ENCODE measurements at regions not wholly inside any gene's neighbourhood (a gene's known extent, or its start where the extent isn't known, plus 50 kb on each side); places are given as distances from the start of the nearest gene placed in this dataset.

DNA sequence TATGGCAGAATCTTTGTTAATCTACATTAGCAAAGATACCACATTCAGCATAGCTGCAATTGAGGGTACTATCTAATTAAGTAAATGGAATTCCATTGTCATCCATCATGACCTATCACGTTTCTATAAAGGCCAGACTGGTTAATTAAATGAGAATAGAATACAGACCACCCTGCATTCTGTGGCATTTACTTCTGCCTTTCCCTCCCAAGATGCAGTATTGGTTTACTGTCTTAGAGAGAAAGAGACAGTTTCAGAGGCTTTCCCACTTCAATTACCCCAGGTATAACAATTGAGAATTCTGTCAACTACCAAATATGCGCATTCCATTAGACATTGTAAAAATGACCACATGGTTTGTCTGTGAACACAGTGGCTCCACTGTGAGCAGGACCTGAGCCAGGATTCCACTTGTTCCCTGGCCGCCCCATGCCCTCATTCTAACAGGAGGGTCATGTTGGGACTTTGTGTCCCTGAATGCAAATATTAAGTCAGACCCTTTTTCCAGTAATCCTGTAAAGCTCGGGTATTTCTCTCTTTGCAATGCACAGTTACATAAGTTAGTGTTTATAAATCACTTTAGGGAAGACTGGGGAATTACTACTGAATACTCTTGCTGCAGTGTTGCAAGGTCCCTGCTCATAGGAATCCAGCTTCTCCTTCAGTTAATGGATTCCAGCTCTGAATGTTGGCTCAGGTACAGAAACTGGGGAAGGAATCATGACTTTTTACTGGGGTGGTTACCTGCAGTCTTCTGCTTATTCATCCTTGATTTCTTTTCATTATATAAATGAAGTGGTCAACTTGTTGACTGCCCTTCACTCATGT is 261.0 kb downstream of the PDGFC start:
- in situ Hi-C loops (cut with HindIII; ENCODE audit: low sequenced_read_pairs) = no loop called here

DNA sequence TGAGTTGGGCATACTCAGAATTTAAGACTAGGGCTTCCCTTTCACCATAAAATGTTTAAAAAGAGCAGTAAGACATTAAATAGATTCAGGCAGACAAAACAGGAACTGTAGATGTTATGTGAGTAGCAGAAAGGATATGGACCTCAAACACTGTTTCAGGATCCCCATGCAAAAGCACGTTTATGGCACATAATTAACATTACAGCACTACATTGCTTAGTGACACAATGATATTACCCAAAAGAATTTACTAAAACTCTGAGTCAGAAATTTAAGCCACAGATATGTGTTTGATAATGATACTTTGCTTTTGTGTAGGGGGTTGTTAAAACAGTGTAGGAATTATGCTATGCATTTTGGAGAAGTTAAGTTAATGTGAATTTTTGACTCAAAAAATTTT is 266.3 kb downstream of the PDGFC start:
- in situ Hi-C loops (cut with HindIII; ENCODE audit: low sequenced_read_pairs) = no loop called here

DNA sequence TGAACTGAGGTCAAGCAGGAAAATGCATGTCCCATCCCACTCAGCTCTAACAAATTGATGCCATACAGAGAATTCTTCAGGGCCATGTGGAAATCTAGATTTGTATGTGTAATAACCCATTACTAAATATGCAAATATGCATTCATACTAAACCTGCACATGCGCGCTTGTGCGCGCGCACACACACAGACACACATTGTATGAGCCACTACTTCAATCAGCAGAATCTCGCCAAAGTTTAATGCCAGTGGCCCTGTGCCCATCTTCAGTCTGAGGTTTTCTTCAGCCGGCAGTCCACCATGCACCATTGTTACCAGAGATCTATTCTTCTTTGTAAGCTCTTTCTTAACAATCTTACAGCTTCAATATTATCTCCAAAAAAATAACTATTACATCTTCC is 276.4 kb downstream of the PDGFC start:
- in situ Hi-C loops (cut with HindIII; ENCODE audit: low sequenced_read_pairs) = no loop called here

DNA sequence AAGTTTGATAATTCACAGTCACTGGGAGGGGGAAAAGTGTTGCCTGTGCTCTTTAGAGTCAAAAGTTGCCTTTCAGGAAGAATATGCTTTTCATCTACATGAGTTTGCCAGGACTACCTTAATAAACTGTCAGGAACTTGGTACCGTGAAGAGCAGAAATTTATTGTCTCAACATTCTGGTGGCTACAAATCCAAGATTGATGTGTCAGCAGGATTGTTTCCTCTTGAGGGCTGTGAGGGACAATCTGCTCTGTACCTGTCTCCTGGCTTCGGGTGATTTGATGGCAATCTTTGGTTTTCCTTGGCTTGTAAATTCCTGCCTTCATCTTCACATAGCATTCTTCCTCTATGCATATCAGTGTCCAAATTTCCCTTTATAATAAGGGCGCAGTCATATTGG is 277.2 kb downstream of the PDGFC start:
- in situ Hi-C loops (cut with HindIII; ENCODE audit: low sequenced_read_pairs) = no loop called here

DNA sequence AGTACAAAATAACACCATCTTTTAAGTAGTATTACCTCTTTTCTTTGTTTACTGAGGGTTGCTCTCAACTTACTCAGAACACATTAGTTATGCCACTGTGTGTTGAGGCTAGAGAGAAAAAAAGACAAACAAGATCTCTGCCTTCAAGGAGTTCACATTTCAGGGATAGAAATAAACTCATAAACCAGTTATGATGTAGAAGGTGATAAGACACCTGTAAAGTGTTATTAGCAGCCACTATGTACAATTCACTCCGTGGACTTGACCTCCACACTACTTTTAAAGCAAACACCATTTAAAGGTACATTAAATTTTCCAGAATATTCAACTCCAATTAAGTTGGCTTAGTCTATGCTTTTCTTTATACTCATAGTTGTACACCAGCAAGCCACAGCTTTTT is 278.0 kb downstream of the PDGFC start:
- in situ Hi-C loops (cut with HindIII; ENCODE audit: low sequenced_read_pairs) = no loop called here

DNA sequence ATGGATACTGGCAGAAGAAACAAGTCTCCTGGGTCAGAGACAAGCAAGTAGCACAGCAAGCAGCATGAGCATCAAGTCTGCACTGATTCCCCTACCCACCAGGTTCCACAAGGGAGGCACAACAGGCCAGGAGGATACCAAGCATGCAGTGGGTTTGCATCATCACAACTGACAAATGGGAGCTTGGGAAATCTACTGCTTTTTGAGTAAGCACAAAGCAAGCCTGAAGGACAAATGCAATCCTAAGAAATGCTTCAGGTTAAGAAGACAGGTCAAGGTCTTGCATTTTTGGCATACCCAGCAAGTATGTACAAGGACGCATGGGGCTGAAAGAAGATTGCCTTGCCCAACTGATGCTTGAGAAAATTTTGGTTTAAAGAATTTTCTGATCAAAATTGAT is 279.6 kb downstream of the PDGFC start:
- in situ Hi-C loops (cut with HindIII; ENCODE audit: low sequenced_read_pairs) = no loop called here

DNA sequence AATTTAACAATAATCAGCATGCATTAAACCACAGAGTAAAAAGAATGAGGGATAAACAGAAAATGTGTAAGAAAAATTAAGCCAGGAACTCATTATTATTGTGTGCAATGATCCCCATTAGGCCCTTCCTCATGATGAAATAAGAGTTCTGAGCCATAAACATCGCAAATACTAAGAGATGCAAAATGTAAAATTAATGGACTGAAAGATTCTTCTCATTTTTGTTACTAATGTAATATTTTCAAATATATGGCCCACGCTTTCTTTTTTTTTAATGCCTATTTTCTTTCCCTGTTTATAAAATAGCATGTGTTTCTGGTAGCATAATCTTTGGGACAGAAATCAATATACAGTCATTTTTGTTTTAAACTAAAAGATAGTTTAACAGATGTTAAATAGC is 281.0 kb downstream of the PDGFC start:
- in situ Hi-C loops (cut with HindIII; ENCODE audit: low sequenced_read_pairs) = no loop called here

DNA sequence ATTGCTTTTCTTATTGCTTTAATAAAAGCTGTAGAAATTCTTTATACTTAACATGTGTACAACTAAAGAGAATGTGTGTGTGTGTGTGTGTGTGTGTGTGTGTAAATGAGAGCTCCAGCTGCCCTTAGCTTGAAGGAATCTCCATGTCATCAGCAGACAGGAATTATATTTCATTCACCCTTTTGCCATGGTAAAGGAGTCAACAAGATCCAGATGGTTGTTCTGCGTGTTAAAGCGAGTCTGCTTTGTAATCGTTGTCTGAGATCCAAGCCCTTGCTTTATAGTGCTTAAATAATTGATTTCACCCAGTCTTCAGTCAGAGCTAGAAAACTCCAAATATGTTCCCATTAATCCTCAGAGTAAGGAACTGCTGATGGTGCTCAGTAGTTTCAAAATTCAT is 285.5 kb downstream of the PDGFC start:
- in situ Hi-C loops (cut with HindIII; ENCODE audit: low sequenced_read_pairs) = no loop called here

DNA sequence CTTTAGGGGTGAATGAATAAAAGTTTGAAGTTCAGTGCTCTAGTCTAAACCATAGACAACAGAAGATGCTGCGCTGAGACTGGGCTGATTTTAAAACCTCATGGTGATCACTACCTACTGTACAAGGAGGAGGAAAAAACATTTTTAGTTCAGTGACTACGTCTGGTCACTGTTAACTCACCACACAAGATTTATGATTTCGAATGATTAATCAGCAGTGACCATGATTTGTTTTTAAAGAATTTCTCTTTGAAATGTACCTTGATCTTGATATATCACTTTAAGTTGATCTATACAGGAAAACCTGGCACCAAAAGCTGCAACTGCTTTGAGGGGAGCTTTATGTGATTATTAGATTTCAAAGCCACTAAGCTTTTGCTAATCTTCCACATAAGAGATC is 286.3 kb downstream of the PDGFC start:
- in situ Hi-C loops (cut with HindIII; ENCODE audit: low sequenced_read_pairs) = no loop called here

DNA sequence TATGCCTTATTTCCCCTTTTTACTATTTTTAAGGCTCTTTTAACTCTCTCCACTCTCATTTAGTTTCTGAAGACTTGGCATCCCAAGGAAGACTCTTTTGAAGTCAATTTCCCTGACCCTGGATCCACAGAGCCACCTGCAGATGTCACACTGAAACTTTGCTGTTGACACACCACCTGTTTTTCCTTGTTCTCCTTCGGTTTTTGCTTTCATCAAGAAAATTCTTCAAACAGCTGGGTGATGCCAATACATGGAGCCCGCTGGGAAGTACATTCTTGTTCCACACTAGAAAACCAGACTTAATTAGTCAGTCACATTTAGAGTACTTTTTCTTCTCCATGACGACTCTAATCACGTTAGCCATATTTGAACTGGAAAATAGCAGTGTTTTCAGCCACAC is 293.9 kb downstream of the PDGFC start:
- in situ Hi-C loops (cut with HindIII; ENCODE audit: low sequenced_read_pairs) = loop anchor here (5.0 kb wide), 1 partner anchor 35 kb away; no protein-coding TSS in a partner anchor

DNA sequence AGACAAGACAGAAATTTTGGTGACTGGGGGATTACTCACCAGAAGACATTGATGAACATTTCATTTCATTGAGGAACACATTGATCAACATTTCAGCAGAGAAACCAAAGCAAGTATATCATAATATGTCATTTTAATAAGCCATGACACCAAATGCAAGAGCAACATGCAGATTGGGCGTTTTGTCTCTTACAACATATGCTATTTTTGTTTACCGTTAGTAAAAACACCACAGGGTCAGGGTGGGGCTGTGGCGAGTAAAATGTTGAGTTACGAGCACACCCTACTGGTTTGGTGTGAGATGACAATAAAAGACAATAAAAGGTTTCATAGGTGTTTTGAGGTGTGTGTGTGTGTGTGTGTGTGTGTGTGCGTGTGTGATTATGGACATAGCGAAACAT is 294.5 kb downstream of the PDGFC start:
- in situ Hi-C loops (cut with HindIII; ENCODE audit: low sequenced_read_pairs) = loop anchor here (5.0 kb wide), 1 partner anchor 35 kb away; no protein-coding TSS in a partner anchor

DNA sequence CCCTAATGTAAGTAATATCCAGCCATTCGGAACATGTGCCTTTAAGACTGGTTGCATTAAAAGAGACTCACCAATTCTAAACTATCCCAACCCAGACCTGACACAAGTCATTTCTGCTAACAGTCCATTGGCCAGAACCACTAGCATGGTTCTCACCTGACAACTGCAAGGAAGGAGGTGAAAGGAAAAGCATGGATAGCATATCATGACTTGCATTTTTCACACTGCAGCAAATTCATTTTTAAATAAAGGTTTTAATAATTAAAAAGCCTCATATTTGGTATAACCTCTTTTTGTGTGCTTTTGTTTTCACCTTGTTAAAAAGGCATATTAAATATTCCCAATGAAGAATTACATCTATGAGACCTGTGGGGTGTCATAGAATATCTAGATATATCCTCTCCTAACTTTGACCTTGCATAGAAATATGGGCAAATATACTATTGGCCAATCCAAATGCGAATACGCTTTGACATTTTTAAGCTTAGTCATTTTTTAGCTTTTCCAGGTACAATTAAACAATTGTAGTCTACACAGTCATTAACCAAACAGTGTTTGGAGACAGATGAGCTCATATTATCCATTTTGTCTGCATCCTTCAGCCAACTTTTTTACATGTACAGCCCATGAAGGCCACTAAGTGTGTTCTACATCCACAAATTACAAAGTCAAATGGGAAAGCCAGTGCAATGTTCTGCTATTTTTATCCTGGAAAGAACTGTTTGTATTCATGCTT is 295.3 kb downstream of the PDGFC start:
- in situ Hi-C loops (cut with HindIII; ENCODE audit: low sequenced_read_pairs) = loop anchor here (5.0 kb wide), 1 partner anchor 34 kb away; no protein-coding TSS in a partner anchor

DNA sequence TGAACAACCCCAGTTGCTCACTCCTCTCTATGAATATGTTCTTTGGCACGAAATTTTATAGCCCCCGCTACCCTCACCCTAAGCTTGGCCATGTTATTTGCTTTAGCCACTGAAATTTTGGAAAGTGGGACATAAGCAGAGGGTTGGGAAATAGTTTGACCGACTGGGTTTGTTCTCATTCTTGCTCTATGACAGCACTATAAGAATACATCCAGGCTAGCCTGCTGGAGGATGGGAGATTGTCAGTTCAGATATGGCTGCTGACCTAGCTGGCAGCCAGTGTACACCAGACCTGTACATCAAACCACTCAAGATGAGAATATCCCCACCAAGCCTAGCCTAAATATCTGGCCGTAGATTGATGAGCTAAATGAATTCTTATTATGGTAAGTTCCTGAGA is 298.1 kb downstream of the PDGFC start:
- in situ Hi-C loops (cut with HindIII; ENCODE audit: low sequenced_read_pairs) = loop anchor here (25.0 kb wide), 1 partner anchor 711 kb away; the partner anchor contains the start of gene CTSO

DNA sequence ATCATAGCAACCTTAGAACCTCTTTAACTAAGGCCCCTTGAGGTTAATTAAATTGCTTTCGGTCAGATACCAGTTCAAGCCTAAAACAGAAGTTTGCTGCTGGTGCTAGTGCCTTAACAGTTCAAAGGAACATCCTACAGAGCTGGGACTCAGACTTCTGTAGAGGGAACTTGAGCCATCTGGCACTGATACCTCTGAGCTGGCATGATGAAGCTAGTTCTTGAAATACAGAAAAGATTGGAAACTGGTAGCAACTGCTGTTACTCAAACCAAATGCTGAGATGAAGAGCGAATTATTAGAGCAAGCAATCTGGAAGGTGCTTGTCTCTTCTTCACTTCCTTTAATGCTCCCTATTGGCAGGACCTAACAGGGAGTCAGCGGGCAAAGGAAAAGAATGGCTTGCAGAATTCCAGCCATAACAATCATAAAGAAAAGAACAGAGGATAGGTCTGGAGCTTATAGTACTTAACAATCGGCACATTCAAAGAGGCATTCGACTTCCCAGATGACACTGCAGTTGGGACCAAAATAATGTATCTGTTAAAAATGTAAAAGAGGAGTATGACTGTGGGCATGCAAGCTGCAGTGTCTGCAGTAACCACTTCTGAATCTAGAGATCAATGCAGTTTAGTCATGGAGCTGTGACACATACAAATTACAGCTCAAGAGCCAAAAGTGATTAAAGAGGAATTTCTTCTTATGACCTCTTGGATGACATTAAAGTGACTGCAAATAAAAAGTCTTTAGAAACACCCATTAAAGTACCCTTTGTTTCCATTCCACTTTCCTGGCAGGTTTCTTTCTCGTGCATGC is 298.9 kb downstream of the PDGFC start:
- in situ Hi-C loops (cut with HindIII; ENCODE audit: low sequenced_read_pairs) = loop anchor here (25.0 kb wide), 1 partner anchor 710 kb away; the partner anchor contains the start of gene CTSO

DNA sequence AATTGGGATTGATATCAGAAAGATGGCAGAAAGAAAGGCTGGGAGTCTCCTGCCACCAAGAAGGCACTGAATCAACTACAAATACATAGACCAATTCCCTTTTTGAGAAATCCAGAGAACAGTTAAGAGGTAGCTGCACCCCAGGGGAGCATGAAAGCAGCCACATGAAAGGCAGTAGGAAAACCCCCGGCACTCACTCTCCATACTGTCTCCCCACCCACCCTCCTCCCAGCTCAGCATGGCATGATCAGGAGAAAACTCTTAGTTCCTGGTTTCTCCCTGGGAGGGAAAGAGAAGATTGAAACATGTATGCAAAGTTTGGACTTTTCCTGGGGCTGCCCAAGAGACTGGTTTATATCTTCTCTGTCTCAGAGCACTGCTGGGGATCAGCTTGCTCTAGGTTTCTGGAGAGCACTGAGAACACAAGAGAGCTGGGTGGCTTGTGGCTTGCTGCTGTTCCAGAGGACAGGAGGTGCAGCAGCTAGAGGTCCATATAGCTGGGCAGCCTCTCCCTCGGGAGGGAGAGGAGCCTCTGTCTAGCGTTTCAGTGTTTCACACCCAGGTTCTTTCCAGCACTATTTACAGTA is 305.7 kb downstream of the PDGFC start:
- in situ Hi-C loops (cut with HindIII; ENCODE audit: low sequenced_read_pairs) = loop anchor here (25.0 kb wide), 1 partner anchor 704 kb away; the partner anchor contains the start of gene CTSO

DNA sequence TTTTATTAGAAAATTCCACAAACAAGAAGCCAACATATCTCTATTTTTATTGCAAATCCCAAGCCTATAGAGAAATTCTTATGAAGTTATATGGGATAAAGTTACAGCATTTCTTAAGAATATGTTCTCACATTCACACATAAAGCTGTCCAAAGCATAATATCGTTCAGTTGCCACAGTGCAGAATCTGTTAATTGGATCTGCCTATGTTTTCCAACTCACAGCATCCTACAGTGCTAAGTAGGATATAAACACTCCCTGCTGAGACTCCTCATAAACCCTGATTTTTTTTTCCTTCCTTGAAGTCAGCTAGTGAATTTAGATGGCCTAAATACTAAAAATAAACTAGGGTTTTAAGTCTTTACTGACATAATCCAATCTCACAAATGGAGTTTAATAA is 307.9 kb downstream of the PDGFC start:
- in situ Hi-C loops (cut with HindIII; ENCODE audit: low sequenced_read_pairs) = loop anchor here (25.0 kb wide), 1 partner anchor 701 kb away; the partner anchor contains the start of gene CTSO

DNA sequence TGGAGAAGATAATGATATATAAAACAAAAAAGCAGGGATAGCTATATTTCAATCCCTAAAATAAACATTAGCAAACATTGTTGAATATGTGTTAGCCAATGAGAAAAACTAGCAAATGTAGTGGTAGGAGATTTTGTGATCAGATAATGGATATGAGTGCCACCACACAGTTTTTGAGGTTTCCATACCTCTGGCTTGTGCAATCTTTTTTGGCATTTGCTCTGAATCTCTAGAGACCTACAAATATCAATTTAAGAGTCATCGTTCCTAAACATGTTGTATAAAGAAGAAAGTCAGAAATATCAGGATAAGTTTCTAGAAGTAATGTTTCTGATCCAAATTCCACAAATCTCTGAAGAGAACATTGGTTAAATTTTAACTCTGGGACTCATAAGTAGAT is 308.7 kb downstream of the PDGFC start:
- in situ Hi-C loops (cut with HindIII; ENCODE audit: low sequenced_read_pairs) = loop anchor here (25.0 kb wide), 1 partner anchor 701 kb away; the partner anchor contains the start of gene CTSO

DNA sequence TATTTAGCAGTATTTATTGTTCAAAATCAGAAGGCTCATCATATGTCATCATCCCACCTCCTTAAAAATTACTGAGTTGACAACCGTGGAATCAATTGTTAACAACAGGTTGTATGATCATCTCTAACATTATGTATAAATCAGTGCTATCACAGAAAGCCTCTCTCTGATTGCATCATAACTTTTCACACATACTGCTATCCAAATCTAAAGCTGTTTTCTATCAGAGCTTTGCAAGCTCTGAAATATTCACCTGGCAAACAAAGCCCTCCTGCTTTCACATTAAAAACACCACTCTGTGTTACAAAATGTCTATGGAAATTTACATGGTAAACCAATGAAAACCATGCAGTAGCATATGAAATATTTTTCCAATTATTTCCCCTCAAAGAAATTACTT is 310.0 kb downstream of the PDGFC start:
- in situ Hi-C loops (cut with HindIII; ENCODE audit: low sequenced_read_pairs) = loop anchor here (25.0 kb wide), 1 partner anchor 699 kb away; the partner anchor contains the start of gene CTSO

DNA sequence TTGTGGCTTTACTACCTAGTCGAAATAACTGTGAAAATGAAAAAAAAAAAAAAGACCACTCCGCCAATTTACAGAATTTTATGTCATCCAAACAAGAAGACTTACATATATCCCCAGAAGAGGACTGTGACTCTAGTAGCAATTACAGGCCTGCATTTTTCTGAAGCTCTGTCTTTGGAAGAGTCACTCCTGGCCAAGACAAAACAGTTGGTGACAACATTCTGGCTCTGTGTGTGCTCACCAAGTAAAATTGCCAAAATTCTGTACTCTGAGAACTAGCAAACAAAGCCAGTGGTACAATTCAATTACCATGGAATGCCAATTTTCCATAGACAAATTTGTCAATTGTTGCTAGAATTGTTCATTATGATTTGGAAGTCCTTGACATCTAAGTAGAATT is 311.1 kb downstream of the PDGFC start:
- in situ Hi-C loops (cut with HindIII; ENCODE audit: low sequenced_read_pairs) = loop anchor here (25.0 kb wide), 1 partner anchor 698 kb away; the partner anchor contains the start of gene CTSO

DNA sequence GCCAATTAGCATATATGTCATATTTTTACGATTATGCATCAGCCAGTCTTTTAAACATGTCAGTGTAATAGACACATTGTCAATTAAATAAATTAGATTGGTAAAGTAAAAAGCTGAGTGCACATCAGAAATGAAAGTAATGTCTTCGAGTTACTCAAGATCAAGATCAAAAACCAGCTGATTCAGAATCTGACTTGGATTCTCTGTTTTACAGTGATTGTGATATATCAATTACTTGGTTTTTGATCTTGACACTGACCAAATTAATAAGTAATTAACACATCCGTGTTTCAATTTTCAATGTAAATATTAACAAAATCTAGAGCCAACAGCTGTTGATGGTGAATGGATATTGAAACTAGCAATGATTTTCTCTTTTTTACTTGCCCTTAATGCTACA is 311.6 kb downstream of the PDGFC start:
- in situ Hi-C loops (cut with HindIII; ENCODE audit: low sequenced_read_pairs) = loop anchor here (25.0 kb wide), 1 partner anchor 698 kb away; the partner anchor contains the start of gene CTSO

All from endothelial cell of hepatic sinusoid (primary cell).